ENCODE measurements at regions not wholly inside any gene's neighbourhood (a gene's known extent, or its start where the extent isn't known, plus 50 kb on each side); places are given as distances from the start of the nearest gene placed in this dataset.

GRCh38 chr12:84375449-84376170, 537.0 kb downstream of the SLC6A15 start:
- no peak for DNase-seq (ENCODE audit: low spot score)
- TF ChIP-seq, protein P1, sequence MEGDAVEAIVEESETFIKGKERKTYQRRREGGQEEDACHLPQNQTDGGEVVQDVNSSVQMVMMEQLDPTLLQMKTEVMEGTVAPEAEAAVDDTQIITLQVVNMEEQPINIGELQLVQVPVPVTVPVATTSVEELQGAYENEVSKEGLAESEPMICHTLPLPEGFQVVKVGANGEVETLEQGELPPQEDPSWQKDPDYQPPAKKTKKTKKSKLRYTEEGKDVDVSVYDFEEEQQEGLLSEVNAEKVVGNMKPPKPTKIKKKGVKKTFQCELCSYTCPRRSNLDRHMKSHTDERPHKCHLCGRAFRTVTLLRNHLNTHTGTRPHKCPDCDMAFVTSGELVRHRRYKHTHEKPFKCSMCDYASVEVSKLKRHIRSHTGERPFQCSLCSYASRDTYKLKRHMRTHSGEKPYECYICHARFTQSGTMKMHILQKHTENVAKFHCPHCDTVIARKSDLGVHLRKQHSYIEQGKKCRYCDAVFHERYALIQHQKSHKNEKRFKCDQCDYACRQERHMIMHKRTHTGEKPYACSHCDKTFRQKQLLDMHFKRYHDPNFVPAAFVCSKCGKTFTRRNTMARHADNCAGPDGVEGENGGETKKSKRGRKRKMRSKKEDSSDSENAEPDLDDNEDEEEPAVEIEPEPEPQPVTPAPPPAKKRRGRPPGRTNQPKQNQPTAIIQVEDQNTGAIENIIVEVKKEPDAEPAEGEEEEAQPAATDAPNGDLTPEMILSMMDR (IDR thresholded peaks at IDR 0.05; ENCODE audit: borderline replicate concordance, control extremely low read depth, extremely low read depth, insufficient read depth, missing control alignments): no peak
- in situ Hi-C loops (cut with MboI; ENCODE audit: low sequenced_read_pairs, unreplicated experiment): no loop called here

DNA sequence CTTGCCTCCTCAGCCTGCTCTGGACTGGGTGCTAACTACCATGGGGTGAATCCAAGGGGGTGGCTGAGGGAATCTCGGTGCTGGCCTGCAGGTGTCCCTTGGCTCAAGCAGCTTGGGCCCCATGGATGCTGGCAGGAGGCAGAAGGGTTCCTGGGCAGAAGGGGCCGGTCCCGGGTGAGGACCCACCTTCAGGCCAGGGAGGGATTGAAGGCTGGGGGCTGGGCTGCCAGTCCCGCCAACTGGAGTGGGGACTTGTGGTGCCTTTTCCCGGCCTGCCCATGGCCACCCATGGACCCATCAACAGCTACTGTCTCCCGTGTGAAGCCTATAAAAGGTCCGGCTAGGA, 550.1 kb downstream of the SLC6A15 start:
- no peak for DNase-seq (ENCODE audit: low spot score)
- in situ Hi-C loops (cut with MboI; ENCODE audit: low sequenced_read_pairs, unreplicated experiment): no loop called here
- TF ChIP-seq, protein P1 (IDR thresholded peaks at IDR 0.05; ENCODE audit: borderline replicate concordance, control extremely low read depth, extremely low read depth, insufficient read depth, missing control alignments): no peak

GRCh38 chr12:84361651-84362551, 550.7 kb downstream of the SLC6A15 start:
- TF ChIP-seq, protein P1 (IDR thresholded peaks at IDR 0.05; ENCODE audit: borderline replicate concordance, control extremely low read depth, extremely low read depth, insufficient read depth, missing control alignments): no peak
- in situ Hi-C loops (cut with MboI; ENCODE audit: low sequenced_read_pairs, unreplicated experiment): no loop called here
- no peak for DNase-seq (ENCODE audit: low spot score)

GRCh38 chr12:84357314-84357713, 555.3 kb downstream of the SLC6A15 start:
- TF ChIP-seq, protein P1 (IDR thresholded peaks at IDR 0.05; ENCODE audit: borderline replicate concordance, control extremely low read depth, extremely low read depth, insufficient read depth, missing control alignments): no peak
- in situ Hi-C loops (cut with MboI; ENCODE audit: low sequenced_read_pairs, unreplicated experiment): no loop called here
- no peak for DNase-seq (ENCODE audit: low spot score)

DNA sequence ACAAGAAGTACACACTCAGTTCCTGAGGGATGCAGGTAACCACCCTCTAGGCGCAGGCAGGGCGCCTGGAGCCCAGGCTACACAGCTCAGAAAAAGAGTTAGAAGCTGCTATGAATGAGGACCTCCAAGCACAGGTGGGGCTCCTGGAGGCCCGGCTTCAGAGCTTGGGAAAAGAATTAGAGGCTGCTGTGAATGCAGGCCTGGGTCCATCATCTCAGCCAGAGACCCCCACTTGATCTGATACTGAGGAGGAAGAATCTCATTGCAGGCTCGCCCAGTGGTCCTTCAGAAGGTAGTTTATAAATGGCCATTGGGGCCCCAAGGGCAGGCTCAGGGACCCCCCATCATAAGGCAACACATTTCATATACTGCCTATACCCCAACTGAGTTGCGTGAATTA, 556.4 kb downstream of the SLC6A15 start:
- in situ Hi-C loops (cut with MboI; ENCODE audit: low sequenced_read_pairs, unreplicated experiment): no loop called here
- TF ChIP-seq, protein P1 (IDR thresholded peaks at IDR 0.05; ENCODE audit: borderline replicate concordance, control extremely low read depth, extremely low read depth, insufficient read depth, missing control alignments): no peak
- DNase-seq (ENCODE audit: low spot score): no peak

DNA sequence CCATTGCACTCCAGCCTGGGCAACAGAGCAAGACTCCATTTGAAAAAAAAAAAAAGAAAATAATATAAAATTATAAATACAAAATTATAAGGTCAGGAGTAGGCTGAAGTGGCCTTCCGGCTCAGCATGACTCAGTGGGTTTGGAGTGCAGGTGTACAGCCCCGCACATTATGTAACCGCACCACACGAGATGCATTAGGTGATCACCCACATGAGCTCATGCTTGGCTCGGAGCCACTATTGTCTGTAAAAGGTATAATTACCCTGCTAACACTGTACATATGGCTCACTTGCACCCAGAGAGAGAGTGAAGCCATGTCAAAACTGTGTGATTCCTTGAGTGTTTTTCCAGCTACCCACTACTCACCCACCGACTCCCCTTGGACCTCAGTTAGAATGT, 557.0 kb downstream of the SLC6A15 start:
- in situ Hi-C loops (cut with MboI; ENCODE audit: low sequenced_read_pairs, unreplicated experiment): no loop called here
- TF ChIP-seq, protein P1 (IDR thresholded peaks at IDR 0.05; ENCODE audit: borderline replicate concordance, control extremely low read depth, extremely low read depth, insufficient read depth, missing control alignments): no peak
- DNase-seq (ENCODE audit: low spot score): no peak
